ENCODE measurements at regions not wholly inside any gene's neighbourhood (a gene's known extent, or its start where the extent isn't known, plus 50 kb on each side); places are given as distances from the start of the nearest gene placed in this dataset.

DNA sequence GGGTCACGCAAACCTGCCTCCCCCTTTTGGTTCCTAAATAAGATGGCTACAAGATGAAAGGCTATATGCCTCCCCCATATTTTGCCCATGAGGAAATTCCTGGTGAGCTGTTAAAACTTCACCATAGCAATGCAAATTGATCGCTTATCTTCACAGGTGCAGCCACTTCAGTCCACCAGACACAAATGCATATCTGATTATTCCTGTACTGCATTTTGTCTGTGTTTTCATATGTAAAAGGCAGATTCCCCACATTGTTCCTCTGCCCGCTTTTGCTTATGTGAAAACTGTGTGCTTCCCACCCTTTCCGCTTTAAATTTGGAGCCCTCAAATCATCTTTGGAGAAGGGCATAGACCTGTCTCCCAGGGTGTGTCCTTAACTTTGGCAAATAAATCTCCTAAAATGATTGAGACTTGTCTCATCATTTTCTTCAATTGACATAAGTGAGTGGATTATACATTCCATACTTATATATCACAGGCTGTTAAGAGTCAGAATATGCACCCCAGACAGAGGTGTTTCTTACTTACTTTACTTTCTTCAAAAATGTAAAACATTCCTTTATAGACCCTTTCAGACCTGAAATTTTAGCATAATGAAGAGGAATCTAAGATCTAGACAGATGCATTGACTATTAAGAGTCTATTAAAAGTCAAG, 116.4 kb downstream of the CASP12 start (continued):
- TF ChIP-seq PBX3 (CRISPR knock-in tag; IDR thresholded peaks at IDR 0.05) = no peak
- no peak for TF ChIP-seq ZBTB26 (tag by site-specific recombination; optimal IDR thresholded peaks at IDR 0.05)
- TF ChIP-seq HIC1 (tag by site-specific recombination; IDR thresholded peaks at IDR 0.05) = no peak
- no peak for TF ChIP-seq ZNF596 (tag by site-specific recombination; IDR thresholded peaks at IDR 0.05)
- no peak for TF ChIP-seq ZNF140 (tag by site-specific recombination; IDR thresholded peaks at IDR 0.05)
- no peak for TF ChIP-seq ZNF473 (tag by site-specific recombination; IDR thresholded peaks at IDR 0.05)
- TF ChIP-seq KLF9 (tag by site-specific recombination; IDR thresholded peaks at IDR 0.05; ENCODE audit: low read depth) = no peak
- no peak for TF ChIP-seq ZNF202 (tag by site-specific recombination; IDR thresholded peaks at IDR 0.05; ENCODE audit: borderline replicate concordance)
- TF ChIP-seq ZNF311 (tag by site-specific recombination; IDR thresholded peaks at IDR 0.05; ENCODE audit: borderline replicate concordance) = no peak

DNA sequence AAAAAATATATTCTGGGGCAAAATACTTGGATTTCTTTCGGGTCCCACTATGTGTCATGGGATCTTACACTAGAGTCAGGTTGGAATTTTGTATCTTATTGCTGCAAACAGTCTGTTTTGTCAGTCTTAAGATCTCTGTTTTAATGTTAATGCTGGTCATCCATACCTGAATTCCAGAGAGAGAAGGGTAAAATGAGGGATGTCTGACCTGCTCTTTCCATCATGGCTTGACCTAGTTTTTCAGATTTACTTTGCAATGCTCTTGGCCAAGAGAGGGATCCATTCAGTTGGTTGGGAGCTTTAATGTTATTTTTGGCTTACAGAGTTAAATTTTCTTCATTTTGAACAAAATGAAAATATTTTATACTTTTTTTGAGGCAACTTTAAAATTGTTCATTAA, 117.2 kb downstream of the CASP12 start:
- H3K9me3 ChIP-seq (ENCODE audit: control insufficient read depth, insufficient read depth, low read depth, low read length) = no peaks in the 10 kb centered on the region
- no peaks in the 10 kb centered on the region for H3K4me1 ChIP-seq (ENCODE audit: control insufficient read depth, insufficient read depth, low read length)
- ChIA-PET CTCF (no interaction called here), POLR2A (no interaction called here)
- TF ChIP-seq ZNF311 (tag by site-specific recombination; IDR thresholded peaks at IDR 0.05; ENCODE audit: borderline replicate concordance) (no peak), PRDM2 (tag by site-specific recombination; IDR thresholded peaks at IDR 0.05; ENCODE audit: borderline replicate concordance) (no peak), ZNF302 (tag by site-specific recombination; IDR thresholded peaks at IDR 0.05; ENCODE audit: low read depth) (no peak), ZNF341 (tag by site-specific recombination; IDR thresholded peaks at IDR 0.05; ENCODE audit: low read depth) (no peak), ZNF426 (tag by site-specific recombination; IDR thresholded peaks at IDR 0.05) (no peak), ZNF10 (tag by site-specific recombination; IDR thresholded peaks at IDR 0.05) (no peak), ZFHX2 (tag by site-specific recombination; conservative IDR thresholded peaks at IDR 0.05) (no peak)
- TF ChIP-seq, protein P1, sequence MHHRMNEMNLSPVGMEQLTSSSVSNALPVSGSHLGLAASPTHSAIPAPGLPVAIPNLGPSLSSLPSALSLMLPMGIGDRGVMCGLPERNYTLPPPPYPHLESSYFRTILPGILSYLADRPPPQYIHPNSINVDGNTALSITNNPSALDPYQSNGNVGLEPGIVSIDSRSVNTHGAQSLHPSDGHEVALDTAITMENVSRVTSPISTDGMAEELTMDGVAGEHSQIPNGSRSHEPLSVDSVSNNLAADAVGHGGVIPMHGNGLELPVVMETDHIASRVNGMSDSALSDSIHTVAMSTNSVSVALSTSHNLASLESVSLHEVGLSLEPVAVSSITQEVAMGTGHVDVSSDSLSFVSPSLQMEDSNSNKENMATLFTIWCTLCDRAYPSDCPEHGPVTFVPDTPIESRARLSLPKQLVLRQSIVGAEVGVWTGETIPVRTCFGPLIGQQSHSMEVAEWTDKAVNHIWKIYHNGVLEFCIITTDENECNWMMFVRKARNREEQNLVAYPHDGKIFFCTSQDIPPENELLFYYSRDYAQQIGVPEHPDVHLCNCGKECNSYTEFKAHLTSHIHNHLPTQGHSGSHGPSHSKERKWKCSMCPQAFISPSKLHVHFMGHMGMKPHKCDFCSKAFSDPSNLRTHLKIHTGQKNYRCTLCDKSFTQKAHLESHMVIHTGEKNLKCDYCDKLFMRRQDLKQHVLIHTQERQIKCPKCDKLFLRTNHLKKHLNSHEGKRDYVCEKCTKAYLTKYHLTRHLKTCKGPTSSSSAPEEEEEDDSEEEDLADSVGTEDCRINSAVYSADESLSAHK (tag by site-specific recombination; IDR thresholded peaks at IDR 0.05) = no peak
- H3K36me3 ChIP-seq (ENCODE audit: control insufficient read depth in 2 of 2, insufficient read depth in 1 of 2, low read length in 2 of 2) = no peaks in the 10 kb centered on the region
- no peak overlapping the region for H3K4me3 ChIP-seq (ENCODE audit: low read depth, low read length)
- no peak overlapping the region for H3K27ac ChIP-seq (ENCODE audit: extremely low read depth, low read depth, low read length)

Measured in HEK293 (cell line).